ENCODE measurements at regions not wholly inside any gene's neighbourhood (a gene's known extent, or its start where the extent isn't known, plus 50 kb on each side); places are given as distances from the start of the nearest gene placed in this dataset.

GRCh38 chr7:113722006-113722405 is 196.8 kb downstream of the PPP1R3A start:
- H3K79me2 ChIP-seq (ENCODE audit: insufficient read depth, low read length): no peaks in the 10 kb centered on the region
- H4K20me1 ChIP-seq (ENCODE audit: insufficient read depth, low read length): no peaks in the 10 kb centered on the region
- no peak overlapping the region for H3K9ac ChIP-seq (ENCODE audit: low read depth, low read length)
- no peaks in the 10 kb centered on the region for H3K36me3 ChIP-seq (ENCODE audit: insufficient read depth, low read length)
- no peak overlapping the region for H3K4me2 ChIP-seq (ENCODE audit: insufficient read depth, low read length)
- DNase-seq (no peak), ATAC-seq (ENCODE audit: insufficient read depth, low read depth) (no peak)
- no peak overlapping the region for H3K27ac ChIP-seq (ENCODE audit: low read length)
- H3K4me1 ChIP-seq (ENCODE audit: insufficient read depth, low read length): no peaks in the 10 kb centered on the region
- no peaks in the 10 kb centered on the region for H3K27me3 ChIP-seq (ENCODE audit: insufficient read depth, low read length, poor library complexity)
- no peak overlapping the region for H3K4me3 ChIP-seq (ENCODE audit: low read depth in 1 of 2, low read length in 2 of 2)
- no peak overlapping the region for H2AFZ ChIP-seq (ENCODE audit: low read depth, low read length)
- TF ChIP-seq EZH2 (IDR thresholded peaks at IDR 0.05; ENCODE audit: borderline replicate concordance, low read depth, low read length, severe bottlenecking): no peak
- TF ChIP-seq CTCF (IDR thresholded peaks at IDR 0.05; ENCODE audit: borderline replicate concordance, extremely low read depth, low read length, poor library complexity, severe bottlenecking): no peak
- H3K9me3 ChIP-seq (ENCODE audit: insufficient read depth, low read length, severe bottlenecking): no peaks in the 10 kb centered on the region

GRCh38 chr7:113717739-113718138 is 201.1 kb downstream of the PPP1R3A start:
- TF ChIP-seq EZH2 (IDR thresholded peaks at IDR 0.05; ENCODE audit: borderline replicate concordance, low read depth, low read length, severe bottlenecking) (no peak), CTCF (IDR thresholded peaks at IDR 0.05; ENCODE audit: borderline replicate concordance, extremely low read depth, low read length, poor library complexity, severe bottlenecking) (no peak)
- no peak for ATAC-seq (ENCODE audit: insufficient read depth, low read depth)
- Histone ChIP-seq H3K4me1 (ENCODE audit: insufficient read depth, low read length) (no peaks in the 10 kb centered on the region), H3K4me3 (ENCODE audit: low read depth in 1 of 2, low read length in 2 of 2) (no peak overlapping the region), H3K4me2 (ENCODE audit: insufficient read depth, low read length) (no peak overlapping the region), H3K36me3 (ENCODE audit: insufficient read depth, low read length) (no peaks in the 10 kb centered on the region), H4K20me1 (ENCODE audit: insufficient read depth, low read length) (no peaks in the 10 kb centered on the region), H3K9me3 (ENCODE audit: insufficient read depth, low read length, severe bottlenecking) (no peaks in the 10 kb centered on the region), H3K9ac (ENCODE audit: low read depth, low read length) (no peak overlapping the region), H3K79me2 (ENCODE audit: insufficient read depth, low read length) (no peaks in the 10 kb centered on the region), H3K27me3 (ENCODE audit: insufficient read depth, low read length, poor library complexity) (no peaks in the 10 kb centered on the region), H2AFZ (ENCODE audit: low read depth, low read length) (no peak overlapping the region), H3K27ac (ENCODE audit: low read length) (no peak overlapping the region)
- DNase-seq: no peak

- Histone ChIP-seq H3K4me1 (ENCODE audit: insufficient read depth, low read length) (no peaks in the 10 kb centered on the region), H3K79me2 (ENCODE audit: insufficient read depth, low read length) (no peaks in the 10 kb centered on the region), H2AFZ (ENCODE audit: low read depth, low read length) (no peak overlapping the region), H3K36me3 (ENCODE audit: insufficient read depth, low read length) (no peaks in the 10 kb centered on the region), H3K27ac (ENCODE audit: low read length) (no peak overlapping the region), H3K4me3 (ENCODE audit: low read depth in 1 of 2, low read length in 2 of 2) (no peak overlapping the region), H3K27me3 (ENCODE audit: insufficient read depth, low read length, poor library complexity) (no peaks in the 10 kb centered on the region), H3K4me2 (ENCODE audit: insufficient read depth, low read length) (no peak overlapping the region), H4K20me1 (ENCODE audit: insufficient read depth, low read length) (no peaks in the 10 kb centered on the region), H3K9ac (ENCODE audit: low read depth, low read length) (no peak overlapping the region), H3K9me3 (ENCODE audit: insufficient read depth, low read length, severe bottlenecking) (peaks cover 2% of the 10 kb centered on the region)
- TF ChIP-seq EZH2 (IDR thresholded peaks at IDR 0.05; ENCODE audit: borderline replicate concordance, low read depth, low read length, severe bottlenecking): no peak
- TF ChIP-seq CTCF (IDR thresholded peaks at IDR 0.05; ENCODE audit: borderline replicate concordance, extremely low read depth, low read length, poor library complexity, severe bottlenecking): no peak
- ATAC-seq (ENCODE audit: insufficient read depth, low read depth) (no peak), DNase-seq (no peak)
Observed at GRCh38 chr7:113715981-113716856, 202.6 kb downstream of the PPP1R3A start.

Measured in DND-41 (cell line).